H1 (cell line): ENCODE measurements at regions not wholly inside any gene's neighbourhood (a gene's known extent, or its start where the extent isn't known, plus 50 kb on each side); places are given as distances from the start of the nearest gene placed in this dataset.

Experiments
- ASH2L ChIP-seq: fragments of 200-600, 300-600 bp; sonication (generic); IDR thresholded peaks from one replicate; pipeline ENCODE4 v1.7.1; 2017; ENCODE audit warnings: low read length
- CHD7 ChIP-seq: fragments of 300-600 bp; sonication (generic); IDR thresholded peaks from 2 replicates; pipeline ENCODE4 v1.7.1; 2012; ENCODE audit warnings: low read length, moderate library complexity, mild to moderate bottlenecking, inconsistent platforms; ENCODE audit not compliant: insufficient replicate concordance
- CTBP2 ChIP-seq: IDR thresholded peaks from 2 replicates; pipeline ENCODE4 v1.7.0; 2011; ENCODE audit warnings: borderline replicate concordance, mild to moderate bottlenecking, moderate library complexity, mixed read lengths, low read length; ENCODE audit not compliant: insufficient read depth, insufficient read length

- TF ChIP-seq CHD7 = no peak
- no peak for TF ChIP-seq ASH2L
- no peak for TF ChIP-seq CTBP2
These were observed 73.1 kb upstream of the DST start (continued) for GRCh38 chr6:56715741-56716140.
